GM23338 (cell line): ENCODE measurements at regions not wholly inside any gene's neighbourhood (a gene's known extent, or its start where the extent isn't known, plus 50 kb on each side); places are given as distances from the start of the nearest gene placed in this dataset.

Experiments used
- ATAC-seq: fragments of 200-7000 bp; cut with Tn5 transposase; 3 replicates; pipeline ENCODE4 v1.9.1; 2020
- DNase-seq: peaks from one replicate; pipeline ENCODE4 v3.0.0-alpha.2; 2015; ENCODE audit warnings: low spot score
- H2AFZ ChIP-seq: fragments of 200-600 bp; sonication (generic); 2 replicates; pipeline ENCODE4 v1.8.0; 2016; ENCODE audit warnings: antibody characterized with exemption, mild to moderate bottlenecking, moderate library complexity
- H3F3A ChIP-seq: fragments of 200-600 bp; sonication (generic); replicated peaks from 2 replicates; pipeline ENCODE4 v1.8.0; 2017; ENCODE audit warnings: antibody characterized with exemption, mixed run types, low read depth
- H3K27ac ChIP-seq: fragments of 200-600 bp; sonication (generic); 2 replicates; pipeline ENCODE4 v1.6.1; 2016; ENCODE audit warnings: low read depth
- H3K27me3 ChIP-seq: fragments of 200-600 bp; sonication (generic); 2 replicates; pipeline ENCODE4 v1.8.0; 2016; ENCODE audit warnings: mild to moderate bottlenecking, mixed run types, moderate library complexity; ENCODE audit not compliant: insufficient read depth
- H3K36me3 ChIP-seq: fragments of 200-600 bp; sonication (generic); 2 replicates; pipeline ENCODE4 v1.8.0; 2016; ENCODE audit warnings: mild to moderate bottlenecking; ENCODE audit not compliant: insufficient read depth
- H3K4me1 ChIP-seq: fragments of 200-600 bp; sonication (generic); 2 replicates; pipeline ENCODE4 v1.8.0; 2016; ENCODE audit warnings: mild to moderate bottlenecking, moderate library complexity; ENCODE audit not compliant: insufficient read depth
- H3K4me2 ChIP-seq: fragments of 200-600 bp; sonication (generic); 2 replicates; pipeline ENCODE4 v1.7.1; 2017; ENCODE audit warnings: mixed run types
- H3K4me3 ChIP-seq: fragments of 200-600 bp; sonication (generic); 2 replicates; pipeline ENCODE4 v1.6.1; 2016; ENCODE audit warnings: mixed run types
- H3K79me2 ChIP-seq: fragments of 200-600 bp; sonication (generic); replicated peaks from 2 replicates; pipeline ENCODE4 v1.8.0; 2017; ENCODE audit warnings: mild to moderate bottlenecking; ENCODE audit not compliant: insufficient read depth
- H3K9me2 ChIP-seq: fragments of 200-600 bp; sonication (generic); 2 replicates; pipeline ENCODE4 v1.8.0; 2017; ENCODE audit not compliant: insufficient read depth
- H4K20me1 ChIP-seq: fragments of 200-600 bp; sonication (generic); replicated peaks from 2 replicates; pipeline ENCODE4 v1.8.0; 2017; ENCODE audit warnings: mild to moderate bottlenecking; ENCODE audit not compliant: insufficient read depth
- H3K27ac Mint-ChIP-seq: 2 replicates; pipeline ENCODE4 v1.8.0; 2020; ENCODE audit warnings: inconsistent platforms, mild to moderate bottlenecking, moderate library complexity, mixed read lengths
- H3K27me3 Mint-ChIP-seq: 3 replicates; pipeline ENCODE4 v1.8.0; 2022; ENCODE audit warnings: low read depth, mild to moderate bottlenecking, moderate library complexity, mixed read lengths, inconsistent platforms; ENCODE audit not compliant: insufficient read depth, poor library complexity
- H3K36me3 Mint-ChIP-seq: 3 replicates; pipeline ENCODE4 v1.8.0; 2021; ENCODE audit warnings: low read depth, mild to moderate bottlenecking, inconsistent platforms, moderate library complexity, mixed read lengths
- H3K4me1 Mint-ChIP-seq: 3 replicates; pipeline ENCODE4 v1.8.0; 2020; ENCODE audit warnings: mild to moderate bottlenecking, inconsistent platforms, mixed read lengths
- H3K4me3 Mint-ChIP-seq: 3 replicates; pipeline ENCODE4 v1.8.0; 2021; ENCODE audit warnings: moderate library complexity, mild to moderate bottlenecking, inconsistent platforms, mixed read lengths
- H3K9me3 Mint-ChIP-seq: 3 replicates; pipeline ENCODE4 v1.8.0; 2020; ENCODE audit warnings: moderate library complexity, mild to moderate bottlenecking, inconsistent platforms, mixed read lengths
- JUNB ChIP-seq: IDR thresholded peaks from one replicate; pipeline ENCODE4 v1.6.1; 2016; ENCODE audit warnings: antibody characterized with exemption; ENCODE audit not compliant: unreplicated experiment
- NANOG ChIP-seq: IDR thresholded peaks from 2 replicates; pipeline ENCODE4 v1.6.1; 2016; ENCODE audit warnings: antibody characterized with exemption, borderline replicate concordance
- POLR2AphosphoS5 ChIP-seq: IDR thresholded peaks from 2 replicates; pipeline ENCODE4 v1.6.1; 2016; ENCODE audit warnings: antibody characterized with exemption, low read depth
- STAT1 ChIP-seq: IDR thresholded peaks from one replicate; pipeline ENCODE4 v1.6.1; 2016; ENCODE audit warnings: antibody characterized with exemption; ENCODE audit not compliant: unreplicated experiment
- TF ChIP-seq, protein P1 (sequence below): fragments of 250-450 bp; sonication (Bioruptor Pico); IDR thresholded peaks from 2 replicates; pipeline ENCODE4 v1.5.0; 2020; ENCODE audit warnings: mild to moderate bottlenecking, moderate library complexity
- TF ChIP-seq, protein P2 (sequence below): IDR thresholded peaks from 2 replicates; pipeline ENCODE4 v1.6.1; 2016; ENCODE audit warnings: antibody characterized with exemption

- TF ChIP-seq, protein P1, sequence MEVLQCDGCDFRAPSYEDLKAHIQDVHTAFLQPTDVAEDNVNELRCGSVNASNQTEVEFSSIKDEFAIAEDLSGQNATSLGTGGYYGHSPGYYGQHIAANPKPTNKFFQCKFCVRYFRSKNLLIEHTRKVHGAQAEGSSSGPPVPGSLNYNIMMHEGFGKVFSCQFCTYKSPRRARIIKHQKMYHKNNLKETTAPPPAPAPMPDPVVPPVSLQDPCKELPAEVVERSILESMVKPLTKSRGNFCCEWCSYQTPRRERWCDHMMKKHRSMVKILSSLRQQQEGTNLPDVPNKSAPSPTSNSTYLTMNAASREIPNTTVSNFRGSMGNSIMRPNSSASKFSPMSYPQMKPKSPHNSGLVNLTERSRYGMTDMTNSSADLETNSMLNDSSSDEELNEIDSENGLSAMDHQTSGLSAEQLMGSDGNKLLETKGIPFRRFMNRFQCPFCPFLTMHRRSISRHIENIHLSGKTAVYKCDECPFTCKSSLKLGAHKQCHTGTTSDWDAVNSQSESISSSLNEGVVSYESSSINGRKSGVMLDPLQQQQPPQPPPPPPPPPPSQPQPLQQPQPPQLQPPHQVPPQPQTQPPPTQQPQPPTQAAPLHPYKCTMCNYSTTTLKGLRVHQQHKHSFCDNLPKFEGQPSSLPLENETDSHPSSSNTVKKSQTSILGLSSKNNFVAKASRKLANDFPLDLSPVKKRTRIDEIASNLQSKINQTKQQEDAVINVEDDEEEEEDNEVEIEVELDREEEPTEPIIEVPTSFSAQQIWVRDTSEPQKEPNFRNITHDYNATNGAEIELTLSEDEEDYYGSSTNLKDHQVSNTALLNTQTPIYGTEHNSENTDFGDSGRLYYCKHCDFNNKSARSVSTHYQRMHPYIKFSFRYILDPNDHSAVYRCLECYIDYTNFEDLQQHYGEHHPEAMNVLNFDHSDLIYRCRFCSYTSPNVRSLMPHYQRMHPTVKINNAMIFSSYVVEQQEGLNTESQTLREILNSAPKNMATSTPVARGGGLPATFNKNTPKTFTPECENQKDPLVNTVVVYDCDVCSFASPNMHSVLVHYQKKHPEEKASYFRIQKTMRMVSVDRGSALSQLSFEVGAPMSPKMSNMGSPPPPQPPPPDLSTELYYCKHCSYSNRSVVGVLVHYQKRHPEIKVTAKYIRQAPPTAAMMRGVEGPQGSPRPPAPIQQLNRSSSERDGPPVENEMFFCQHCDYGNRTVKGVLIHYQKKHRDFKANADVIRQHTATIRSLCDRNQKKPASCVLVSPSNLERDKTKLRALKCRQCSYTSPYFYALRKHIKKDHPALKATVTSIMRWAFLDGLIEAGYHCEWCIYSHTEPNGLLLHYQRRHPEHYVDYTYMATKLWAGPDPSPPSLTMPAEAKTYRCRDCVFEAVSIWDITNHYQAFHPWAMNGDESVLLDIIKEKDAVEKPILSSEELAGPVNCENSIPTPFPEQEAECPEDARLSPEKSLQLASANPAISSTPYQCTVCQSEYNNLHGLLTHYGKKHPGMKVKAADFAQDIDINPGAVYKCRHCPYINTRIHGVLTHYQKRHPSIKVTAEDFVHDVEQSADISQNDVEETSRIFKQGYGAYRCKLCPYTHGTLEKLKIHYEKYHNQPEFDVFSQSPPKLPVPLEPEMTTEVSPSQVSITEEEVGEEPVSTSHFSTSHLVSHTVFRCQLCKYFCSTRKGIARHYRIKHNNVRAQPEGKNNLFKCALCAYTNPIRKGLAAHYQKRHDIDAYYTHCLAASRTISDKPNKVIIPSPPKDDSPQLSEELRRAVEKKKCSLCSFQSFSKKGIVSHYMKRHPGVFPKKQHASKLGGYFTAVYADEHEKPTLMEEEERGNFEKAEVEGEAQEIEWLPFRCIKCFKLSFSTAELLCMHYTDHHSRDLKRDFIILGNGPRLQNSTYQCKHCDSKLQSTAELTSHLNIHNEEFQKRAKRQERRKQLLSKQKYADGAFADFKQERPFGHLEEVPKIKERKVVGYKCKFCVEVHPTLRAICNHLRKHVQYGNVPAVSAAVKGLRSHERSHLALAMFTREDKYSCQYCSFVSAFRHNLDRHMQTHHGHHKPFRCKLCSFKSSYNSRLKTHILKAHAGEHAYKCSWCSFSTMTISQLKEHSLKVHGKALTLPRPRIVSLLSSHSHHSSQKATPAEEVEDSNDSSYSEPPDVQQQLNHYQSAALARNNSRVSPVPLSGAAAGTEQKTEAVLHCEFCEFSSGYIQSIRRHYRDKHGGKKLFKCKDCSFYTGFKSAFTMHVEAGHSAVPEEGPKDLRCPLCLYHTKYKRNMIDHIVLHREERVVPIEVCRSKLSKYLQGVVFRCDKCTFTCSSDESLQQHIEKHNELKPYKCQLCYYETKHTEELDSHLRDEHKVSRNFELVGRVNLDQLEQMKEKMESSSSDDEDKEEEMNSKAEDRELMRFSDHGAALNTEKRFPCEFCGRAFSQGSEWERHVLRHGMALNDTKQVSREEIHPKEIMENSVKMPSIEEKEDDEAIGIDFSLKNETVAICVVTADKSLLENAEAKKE (CRISPR knock-in tag) = no peak
- TF ChIP-seq NANOG = no peak
These were observed 557.2 kb upstream of the ISX start (continued) for GRCh38 chr22:34508797-34509196.

DNA sequence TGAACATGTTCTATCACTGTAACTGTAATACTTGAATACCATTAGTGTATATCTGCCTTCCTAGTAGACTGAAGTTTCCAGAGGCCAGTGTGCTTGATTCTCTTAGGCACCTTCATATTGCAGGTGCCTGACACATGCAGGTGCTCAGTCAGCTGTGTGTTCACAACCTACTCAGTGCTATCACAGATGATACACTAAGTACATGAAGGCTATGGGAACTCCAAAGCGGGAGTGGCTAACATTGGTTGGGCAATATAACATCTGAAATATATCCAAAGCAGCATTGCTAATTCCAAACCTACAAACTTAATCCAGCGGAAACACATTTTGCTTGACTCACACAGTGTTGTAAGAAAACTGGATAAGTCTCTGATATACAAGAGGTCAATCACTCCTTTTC, 539.3 kb upstream of the ISX start:
- Histone ChIP-seq H3K4me1 (no peaks in the 10 kb centered on the region), H3K4me2 (no peak overlapping the region), H3K79me2 (no peaks in the 10 kb centered on the region), H2AFZ (no peak overlapping the region), H3K27me3 (no peaks in the 10 kb centered on the region), H3K4me3 (no peak overlapping the region), H3K9me2 (0 out of 2 replicates have a peak, but pooled peaks cover 3% of the 10 kb centered on the region), H3K36me3 (no peaks in the 10 kb centered on the region), H3F3A (no peaks in the 10 kb centered on the region), H4K20me1 (no peaks in the 10 kb centered on the region), H3K27ac (no peak overlapping the region)
- H3K4me3 Mint-ChIP-seq = no peak overlapping the region
- H3K9me3 Mint-ChIP-seq = peaks cover 38% of the 10 kb centered on the region
- H3K27ac Mint-ChIP-seq = no peak overlapping the region
- H3K4me1 Mint-ChIP-seq = no peaks in the 10 kb centered on the region
- ATAC-seq = no peak
- H3K36me3 Mint-ChIP-seq = no peaks in the 10 kb centered on the region
- H3K27me3 Mint-ChIP-seq = peaks cover 1% of the 10 kb centered on the region
- DNase-seq = no peak
- TF ChIP-seq, protein P1 (CRISPR knock-in tag) = no peak
- TF ChIP-seq, protein P2, sequence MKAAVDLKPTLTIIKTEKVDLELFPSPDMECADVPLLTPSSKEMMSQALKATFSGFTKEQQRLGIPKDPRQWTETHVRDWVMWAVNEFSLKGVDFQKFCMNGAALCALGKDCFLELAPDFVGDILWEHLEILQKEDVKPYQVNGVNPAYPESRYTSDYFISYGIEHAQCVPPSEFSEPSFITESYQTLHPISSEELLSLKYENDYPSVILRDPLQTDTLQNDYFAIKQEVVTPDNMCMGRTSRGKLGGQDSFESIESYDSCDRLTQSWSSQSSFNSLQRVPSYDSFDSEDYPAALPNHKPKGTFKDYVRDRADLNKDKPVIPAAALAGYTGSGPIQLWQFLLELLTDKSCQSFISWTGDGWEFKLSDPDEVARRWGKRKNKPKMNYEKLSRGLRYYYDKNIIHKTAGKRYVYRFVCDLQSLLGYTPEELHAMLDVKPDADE = no peak
- TF ChIP-seq POLR2AphosphoS5 = no peak
- TF ChIP-seq STAT1 = no peak
- no peak for TF ChIP-seq JUNB
